IMR-90 (cell line): ENCODE measurements at regions not wholly inside any gene's neighbourhood (a gene's known extent, or its start where the extent isn't known, plus 50 kb on each side); places are given as distances from the start of the nearest gene placed in this dataset.

Experiments
- FOS ChIP-seq: fragments of 150-350 bp; IDR thresholded peaks from 2 replicates; pipeline ENCODE4 v1.6.1; 2016; ENCODE audit warnings: low read depth, low read length
- MAFK ChIP-seq: IDR thresholded peaks from 2 replicates; pipeline ENCODE4 v1.6.1; 2012; ENCODE audit warnings: low read depth, low read length, improper control_type of control experiment
- NFE2L2 ChIP-seq: fragments of 150-350 bp; IDR thresholded peaks from 2 replicates; pipeline ENCODE4 v1.6.1; 2016; ENCODE audit warnings: low read depth, mild to moderate bottlenecking, low read length
- POLR2A ChIP-seq: IDR thresholded peaks from 2 replicates; pipeline ENCODE4 v1.6.1; 2012; ENCODE audit warnings: mild to moderate bottlenecking, low read depth, low read length
- RAD21 ChIP-seq: IDR thresholded peaks from 2 replicates; pipeline ENCODE4 v1.6.1; 2012; ENCODE audit warnings: low read length, improper control_type of control experiment
- RFX5 ChIP-seq: IDR thresholded peaks from 2 replicates; pipeline ENCODE4 v1.8.0; 2012; ENCODE audit warnings: low read depth, mild to moderate bottlenecking, low read length, moderate library complexity
- TF ChIP-seq, protein P1 (sequence below): conservative IDR thresholded peaks from 2 replicates; pipeline ENCODE4 v1.5.1; 2012; ENCODE audit warnings: mild to moderate bottlenecking, low read depth, low read length, improper control_type of control experiment

GRCh38 chr4:33381816-33382215, 2661.6 kb downstream of the PCDH7 start:
- TF ChIP-seq NFE2L2, result no peak
- TF ChIP-seq, protein P1, sequence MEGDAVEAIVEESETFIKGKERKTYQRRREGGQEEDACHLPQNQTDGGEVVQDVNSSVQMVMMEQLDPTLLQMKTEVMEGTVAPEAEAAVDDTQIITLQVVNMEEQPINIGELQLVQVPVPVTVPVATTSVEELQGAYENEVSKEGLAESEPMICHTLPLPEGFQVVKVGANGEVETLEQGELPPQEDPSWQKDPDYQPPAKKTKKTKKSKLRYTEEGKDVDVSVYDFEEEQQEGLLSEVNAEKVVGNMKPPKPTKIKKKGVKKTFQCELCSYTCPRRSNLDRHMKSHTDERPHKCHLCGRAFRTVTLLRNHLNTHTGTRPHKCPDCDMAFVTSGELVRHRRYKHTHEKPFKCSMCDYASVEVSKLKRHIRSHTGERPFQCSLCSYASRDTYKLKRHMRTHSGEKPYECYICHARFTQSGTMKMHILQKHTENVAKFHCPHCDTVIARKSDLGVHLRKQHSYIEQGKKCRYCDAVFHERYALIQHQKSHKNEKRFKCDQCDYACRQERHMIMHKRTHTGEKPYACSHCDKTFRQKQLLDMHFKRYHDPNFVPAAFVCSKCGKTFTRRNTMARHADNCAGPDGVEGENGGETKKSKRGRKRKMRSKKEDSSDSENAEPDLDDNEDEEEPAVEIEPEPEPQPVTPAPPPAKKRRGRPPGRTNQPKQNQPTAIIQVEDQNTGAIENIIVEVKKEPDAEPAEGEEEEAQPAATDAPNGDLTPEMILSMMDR, result no peak
- TF ChIP-seq FOS, result no peak
- no peak for TF ChIP-seq MAFK
- TF ChIP-seq RAD21, result no peak
- TF ChIP-seq POLR2A, result no peak
- TF ChIP-seq RFX5, result no peak
